ENCODE measurements at regions not wholly inside any gene's neighbourhood (a gene's known extent, or its start where the extent isn't known, plus 50 kb on each side); places are given as distances from the start of the nearest gene placed in this dataset.
"Not testable (repeated sequence)": the region's sequence is repeated elsewhere in the genome, so short reads cannot be mapped to it uniquely, and the experiment has no call there.

DNA sequence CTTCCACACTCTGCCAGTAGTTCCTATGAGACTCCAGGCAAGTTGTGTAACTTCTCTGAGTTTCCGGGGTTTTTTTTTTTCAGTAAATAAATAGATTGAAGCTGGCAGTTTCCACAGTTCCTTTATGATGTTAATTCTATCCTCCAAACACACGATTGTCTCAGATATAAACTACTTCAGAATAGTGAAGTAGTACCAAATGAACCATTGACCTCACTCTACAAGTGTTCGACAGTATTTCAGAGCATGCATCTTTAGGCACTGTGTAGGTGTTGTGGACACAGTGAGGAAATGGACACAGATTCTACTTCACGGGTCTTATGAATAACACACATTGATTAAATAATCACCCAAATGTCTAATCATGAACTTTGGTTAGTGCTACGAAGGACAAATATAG is 136.1 kb upstream of the IGSF10 start:
- DNase-seq (ENCODE audit: low spot score in 2 of 2) = no peak
- 70% methylated on average over 5 of the region's 5 CpGs for WGBS
- TF ChIP-seq, protein P1, sequence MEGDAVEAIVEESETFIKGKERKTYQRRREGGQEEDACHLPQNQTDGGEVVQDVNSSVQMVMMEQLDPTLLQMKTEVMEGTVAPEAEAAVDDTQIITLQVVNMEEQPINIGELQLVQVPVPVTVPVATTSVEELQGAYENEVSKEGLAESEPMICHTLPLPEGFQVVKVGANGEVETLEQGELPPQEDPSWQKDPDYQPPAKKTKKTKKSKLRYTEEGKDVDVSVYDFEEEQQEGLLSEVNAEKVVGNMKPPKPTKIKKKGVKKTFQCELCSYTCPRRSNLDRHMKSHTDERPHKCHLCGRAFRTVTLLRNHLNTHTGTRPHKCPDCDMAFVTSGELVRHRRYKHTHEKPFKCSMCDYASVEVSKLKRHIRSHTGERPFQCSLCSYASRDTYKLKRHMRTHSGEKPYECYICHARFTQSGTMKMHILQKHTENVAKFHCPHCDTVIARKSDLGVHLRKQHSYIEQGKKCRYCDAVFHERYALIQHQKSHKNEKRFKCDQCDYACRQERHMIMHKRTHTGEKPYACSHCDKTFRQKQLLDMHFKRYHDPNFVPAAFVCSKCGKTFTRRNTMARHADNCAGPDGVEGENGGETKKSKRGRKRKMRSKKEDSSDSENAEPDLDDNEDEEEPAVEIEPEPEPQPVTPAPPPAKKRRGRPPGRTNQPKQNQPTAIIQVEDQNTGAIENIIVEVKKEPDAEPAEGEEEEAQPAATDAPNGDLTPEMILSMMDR (IDR thresholded peaks at IDR 0.05) = no peak
- TF ChIP-seq POLR2AphosphoS5 (IDR thresholded peaks at IDR 0.05) (no peak), EP300 (IDR thresholded peaks at IDR 0.05) (no peak), POLR2A (IDR thresholded peaks at IDR 0.05) (no peak)

DNA sequence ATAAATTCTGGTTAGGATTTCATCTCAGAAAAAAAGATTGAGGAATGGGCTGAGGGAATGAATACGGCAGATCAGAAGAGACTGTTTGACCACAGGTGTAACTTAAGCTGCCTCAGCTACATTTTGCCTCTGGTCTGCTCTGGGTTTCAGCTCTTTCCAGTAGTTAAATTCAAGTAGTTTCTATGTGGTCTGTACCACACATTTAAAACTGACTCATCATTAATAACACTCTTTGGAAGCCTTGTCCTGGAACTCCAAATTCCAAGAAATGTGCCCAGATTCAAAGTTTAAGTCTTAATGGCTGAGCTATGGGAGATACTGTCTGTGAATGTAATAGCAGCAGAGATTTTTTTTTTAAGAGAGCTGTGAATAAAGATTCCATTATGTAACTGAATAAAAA is 133.1 kb upstream of the IGSF10 start:
- Histone ChIP-seq H3K27ac (no peak overlapping the region), H3K36me3 (no peaks in the 10 kb centered on the region), H3K9me3 (no peaks in the 10 kb centered on the region), H3K27me3 (no peaks in the 10 kb centered on the region), H3K4me1 (no peaks in the 10 kb centered on the region), H3K4me3 (no peak overlapping the region)
- TF ChIP-seq EP300 (IDR thresholded peaks at IDR 0.05) (no peak), POLR2AphosphoS5 (IDR thresholded peaks at IDR 0.05) (no peak), POLR2A (IDR thresholded peaks at IDR 0.05) (no peak)
- TF ChIP-seq, protein P1 (IDR thresholded peaks at IDR 0.05) = no peak
- DNase-seq (ENCODE audit: low spot score in 2 of 2) = no peak
- WGBS = 76% methylated on average over 1 of the region's 1 CpG

More for the DNA sequence above, 136.1 kb upstream of the IGSF10 start:
- Histone ChIP-seq H3K9me3 (no peaks in the 10 kb centered on the region), H3K27me3 (no peaks in the 10 kb centered on the region), H3K4me1 (no peaks in the 10 kb centered on the region), H3K36me3 (no peaks in the 10 kb centered on the region), H3K4me3 (no peak overlapping the region), H3K27ac (no peak overlapping the region)

DNA sequence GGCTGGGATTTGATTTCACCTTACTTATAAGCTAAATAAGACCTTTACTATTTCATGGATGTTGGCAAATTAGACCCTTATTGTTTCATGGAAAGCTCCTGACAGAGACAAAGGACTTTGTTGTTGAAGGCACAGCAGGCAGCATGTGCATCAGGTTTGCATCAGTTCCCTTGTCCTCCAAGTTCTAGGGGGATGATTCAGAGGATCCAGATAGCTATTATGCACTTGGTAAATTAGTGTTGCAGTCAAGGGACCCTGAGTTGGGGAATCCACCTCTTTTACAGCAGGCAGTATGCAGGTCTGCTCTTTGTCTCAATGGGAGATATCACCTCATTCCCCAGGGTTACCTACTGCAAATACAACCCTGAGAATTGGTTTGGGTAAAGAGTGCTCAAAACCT is 131.4 kb upstream of the IGSF10 start:
- Histone ChIP-seq H3K9me3 (no peaks in the 10 kb centered on the region), H3K4me3 (no peak overlapping the region), H3K36me3 (no peaks in the 10 kb centered on the region), H3K4me1 (no peaks in the 10 kb centered on the region), H3K27ac (no peak overlapping the region), H3K27me3 (no peaks in the 10 kb centered on the region)
- no peak for DNase-seq (ENCODE audit: low spot score in 2 of 2)
- TF ChIP-seq EP300 (IDR thresholded peaks at IDR 0.05) (no peak), POLR2AphosphoS5 (IDR thresholded peaks at IDR 0.05) (no peak), POLR2A (IDR thresholded peaks at IDR 0.05) (no peak)
- TF ChIP-seq, protein P1 (IDR thresholded peaks at IDR 0.05) = no peak

DNA sequence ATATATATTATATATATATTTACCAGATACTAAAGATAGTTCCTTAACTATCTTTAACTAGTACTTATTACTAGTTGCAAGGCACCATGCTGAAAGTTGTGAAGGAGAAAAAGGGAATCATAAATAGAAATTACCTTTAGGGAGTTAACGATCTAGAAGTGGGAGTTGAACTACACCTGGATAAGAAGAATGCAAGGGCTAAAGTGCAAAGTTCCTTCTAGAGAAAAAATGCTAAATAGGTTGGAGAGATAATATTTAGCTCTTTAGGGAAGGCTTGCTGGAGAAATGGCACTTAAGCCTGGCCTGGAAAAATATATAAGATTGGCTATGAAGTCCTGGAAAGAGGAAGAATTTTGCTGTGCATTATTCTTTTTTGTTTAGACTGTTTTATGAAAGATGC is 130.6 kb upstream of the IGSF10 start:
- Histone ChIP-seq H3K27ac (no peak overlapping the region), H3K27me3 (no peaks in the 10 kb centered on the region), H3K9me3 (no peaks in the 10 kb centered on the region), H3K36me3 (no peaks in the 10 kb centered on the region), H3K4me3 (no peak overlapping the region), H3K4me1 (no peaks in the 10 kb centered on the region)
- no peak for DNase-seq (ENCODE audit: low spot score in 2 of 2)
- TF ChIP-seq POLR2AphosphoS5 (IDR thresholded peaks at IDR 0.05) (no peak), EP300 (IDR thresholded peaks at IDR 0.05) (no peak), POLR2A (IDR thresholded peaks at IDR 0.05) (no peak)
- WGBS = 76% methylated on average over 1 of the region's 1 CpG

DNA sequence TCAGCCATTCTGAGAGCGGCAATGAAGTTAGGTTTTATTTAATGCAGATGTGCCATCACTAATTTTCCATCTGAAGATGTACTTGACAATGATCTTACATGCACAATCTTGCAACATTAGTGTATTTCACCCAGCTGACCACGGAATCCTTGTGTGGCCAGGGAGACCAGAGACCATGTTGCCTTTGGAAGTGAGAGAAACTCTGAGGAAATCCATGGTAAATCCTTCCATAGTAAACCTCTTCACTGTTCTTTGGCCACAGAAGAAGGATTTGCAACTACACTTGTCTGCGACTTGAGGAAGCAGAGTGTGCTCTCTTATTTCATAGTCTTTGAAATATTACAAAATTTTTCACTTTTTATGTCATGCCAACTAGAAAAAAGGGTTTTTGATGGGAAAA is 128.4 kb upstream of the IGSF10 start:
- no peak for TF ChIP-seq POLR2A (IDR thresholded peaks at IDR 0.05)
- TF ChIP-seq EP300 (IDR thresholded peaks at IDR 0.05) = no peak
- TF ChIP-seq, protein P1 (IDR thresholded peaks at IDR 0.05) = no peak
- no peak for TF ChIP-seq POLR2AphosphoS5 (IDR thresholded peaks at IDR 0.05)
- no peaks in the 10 kb centered on the region for H3K27me3 ChIP-seq
- WGBS = 48% methylated on average over 3 of the region's 3 CpGs

DNA sequence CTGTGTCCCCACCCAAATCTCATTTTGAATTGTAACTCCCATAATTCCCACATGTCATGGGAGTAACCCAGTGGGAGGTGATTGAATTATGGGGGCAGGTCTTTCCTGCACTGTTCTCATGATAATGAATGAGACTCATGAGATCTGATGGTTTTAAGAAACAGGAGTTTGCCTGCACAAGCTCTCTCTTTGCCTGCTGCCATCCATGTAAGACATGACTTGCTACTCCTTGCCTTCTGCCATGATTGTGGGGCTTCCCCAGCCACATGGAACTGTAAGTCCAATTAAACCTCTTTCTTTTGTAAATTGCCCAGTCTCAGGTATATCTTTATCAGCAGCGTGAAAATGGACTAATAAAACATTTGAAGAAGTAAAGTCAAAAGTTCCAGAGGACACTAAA is 126.8 kb upstream of the IGSF10 start:
- DNase-seq (ENCODE audit: low spot score in 2 of 2); H3K36me3 ChIP-seq; H3K4me1 ChIP-seq; H3K27me3 ChIP-seq; H3K4me3 ChIP-seq; H3K27ac ChIP-seq; H3K9me3 ChIP-seq: not testable (repeated sequence)
- WGBS = 97% methylated on average over 1 of the region's 1 CpG

More for the DNA sequence above, 128.4 kb upstream of the IGSF10 start:
- H3K4me1 ChIP-seq = no peaks in the 10 kb centered on the region
- H3K36me3 ChIP-seq = no peaks in the 10 kb centered on the region
- no peak overlapping the region for H3K4me3 ChIP-seq
- no peak for DNase-seq (ENCODE audit: low spot score in 2 of 2)
- H3K9me3 ChIP-seq = no peaks in the 10 kb centered on the region
- no peak overlapping the region for H3K27ac ChIP-seq

Measured in suprapubic skin (tissue), 4 donors.